C4-2B (cell line): ENCODE measurements at regions not wholly inside any gene's neighbourhood (a gene's known extent, or its start where the extent isn't known, plus 50 kb on each side); places are given as distances from the start of the nearest gene placed in this dataset.

Experiments used
- CTCF ChIP-seq: fragments of 450-650 bp; conservative IDR thresholded peaks from 2 replicates; pipeline ENCODE4 v1.5.1; 2017; ENCODE audit warnings: mild to moderate bottlenecking
- ZFX ChIP-seq: fragments of 450-650 bp; IDR thresholded peaks from 2 replicates; pipeline ENCODE4 v1.6.1; 2017

GRCh38 chr11:91981995-91982394 lies 242.6 kb upstream of the FAT3 start:
- TF ChIP-seq CTCF (no peak), ZFX (no peak)
